Aorta (tissue), 5 donors: ENCODE measurements at regions not wholly inside any gene's neighbourhood (a gene's known extent, or its start where the extent isn't known, plus 50 kb on each side); places are given as distances from the start of the nearest gene placed in this dataset.

Experiments used
- ATAC-seq: fragments of 200-7000 bp; cut with Tn5 transposase; one replicate; pipeline ENCODE4 v1.9.1; 2022; ENCODE audit warnings: moderate library complexity; ENCODE audit not compliant: low FRiP score
- DNase-seq, 2 donors: peaks; one replicate each; pipeline ENCODE4 v3.0.0-alpha.2; 2020
- H3K27ac ChIP-seq, 2 donors: one replicate each; pipeline ENCODE4 v1.5.1; 2013; ENCODE audit warnings: low read length in 2 of 2, mild to moderate bottlenecking in 2 of 2, moderate library complexity in 2 of 2, control low read depth in 1 of 2, inconsistent platforms in 1 of 2, low read depth in 1 of 2
- H3K27me3 ChIP-seq, 2 donors: one replicate each; pipeline ENCODE4 v1.6.1; 2013; ENCODE audit warnings: control low read depth in 1 of 2, low read length in 1 of 2, mild to moderate bottlenecking in 1 of 2, moderate library complexity in 1 of 2; ENCODE audit not compliant: insufficient read depth in 2 of 2, control insufficient read depth in 1 of 2
- H3K36me3 ChIP-seq, 2 donors: one replicate each; pipeline ENCODE4 v1.6.1; 2013; ENCODE audit warnings: control low read depth in 1 of 2, low read length in 1 of 2, mild to moderate bottlenecking in 1 of 2; ENCODE audit not compliant: insufficient read depth in 2 of 2, control insufficient read depth in 1 of 2
- H3K4me1 ChIP-seq, 2 donors: one replicate each; pipeline ENCODE4 v1.6.1; 2013; ENCODE audit warnings: low read length in 2 of 2, control low read depth in 1 of 2, mild to moderate bottlenecking in 1 of 2, moderate library complexity in 1 of 2; ENCODE audit not compliant: insufficient read depth in 2 of 2, control insufficient read depth in 1 of 2
- H3K4me3 ChIP-seq, 2 donors: one replicate each; pipeline ENCODE4 v1.5.1; 2013; ENCODE audit warnings: low read length in 2 of 2, control low read depth in 1 of 2, mild to moderate bottlenecking in 1 of 2
- H3K9me3 ChIP-seq: one replicate; pipeline ENCODE4 v1.6.1; 2013; ENCODE audit warnings: mild to moderate bottlenecking, low read length; ENCODE audit not compliant: control insufficient read depth
- WGBS, 2 donors: extraction: QIAGEN DNeasy Blood & Tissue Kit; methylation state at CpG; one replicate each; pipeline ENCODE4 v1.1.7; 2013; 5-methylcytosine and 5-hydroxymethylcytosine counted together
- intact Hi-C, 2 donors: fragments of 100-400 bp; cut with DNase I; formaldehyde crosslinking; loops; one replicate each; pipeline versions ENCODE4 v1.14.2 to v1.15.0; 2022
- donor health status: healthy with polysubstance abuse.
- donor health status: Bipolar disorder and iron deficiency.
- donor health status: DM: no; HTN: no; CAD: no.
- donor health status: DM: no; HTN: no; CAD: no.
- donor health status: DM: yes; HTN: yes; CAD: no.

DNA sequence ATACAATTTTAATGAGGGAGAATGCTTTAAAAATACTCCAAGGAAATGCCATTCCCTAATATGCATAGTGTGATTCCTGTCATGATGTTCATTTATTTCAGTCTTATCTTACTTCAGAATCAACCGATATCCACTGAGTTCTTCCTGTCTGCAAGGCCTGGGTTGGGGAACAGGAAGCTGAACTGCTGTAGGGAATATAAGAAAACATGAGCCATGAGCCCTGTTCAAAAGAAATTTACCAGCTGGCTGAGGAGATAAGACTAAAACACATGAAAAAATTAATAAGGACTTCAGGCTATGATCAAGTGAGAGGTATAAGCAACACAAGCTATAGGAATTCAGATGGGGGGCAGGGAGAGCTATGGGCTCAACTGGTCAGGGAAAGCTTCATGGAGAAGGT, 184.7 kb downstream of the PLPP4 start:
- ATAC-seq, result no peak
- H3K4me1 ChIP-seq, result no peaks in the 10 kb centered on the region
- intact Hi-C loops, result no loop called here
- 8% methylated on average over 1 of the region's 1 CpG for WGBS, 2 donors
- H3K27me3 ChIP-seq, result no peaks in the 10 kb centered on the region
- no peak overlapping the region for H3K27ac ChIP-seq
- no peak overlapping the region for H3K4me3 ChIP-seq
- H3K9me3 ChIP-seq, result no peaks in the 10 kb centered on the region
- no peaks in the 10 kb centered on the region for H3K36me3 ChIP-seq
- DNase-seq, result no peak

DNA sequence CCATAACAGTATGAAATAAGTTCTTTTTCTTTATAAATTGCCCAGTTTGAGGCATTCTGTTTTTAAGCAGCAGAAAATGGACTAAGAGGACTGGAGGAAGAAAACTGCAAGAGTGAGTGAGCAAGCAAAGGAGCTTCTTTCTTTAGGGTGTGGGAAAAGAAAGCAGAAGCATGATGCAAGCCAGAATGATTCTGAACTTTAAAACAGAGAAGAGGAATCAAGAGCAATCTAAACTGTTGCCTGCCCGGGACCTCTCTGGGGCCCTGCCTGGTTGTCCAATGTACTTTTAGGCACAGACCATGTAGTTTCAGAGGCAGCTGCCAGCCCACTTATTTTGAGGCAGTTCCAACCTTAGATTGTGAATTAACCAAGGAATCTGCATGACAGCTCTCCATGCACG, 186.3 kb downstream of the PLPP4 start:
- H3K27ac ChIP-seq, result no peak overlapping the region
- no peak for DNase-seq
- WGBS, 2 donors, result 31 to 39% methylated on average over 2 of the region's 2 CpGs
- no peaks in the 10 kb centered on the region for H3K36me3 ChIP-seq
- intact Hi-C loops, result no loop called here
- no peaks in the 10 kb centered on the region for H3K9me3 ChIP-seq
- no peak overlapping the region for H3K4me3 ChIP-seq
- H3K27me3 ChIP-seq, result no peaks in the 10 kb centered on the region
- no peaks in the 10 kb centered on the region for H3K4me1 ChIP-seq
- ATAC-seq, result no peak

DNA sequence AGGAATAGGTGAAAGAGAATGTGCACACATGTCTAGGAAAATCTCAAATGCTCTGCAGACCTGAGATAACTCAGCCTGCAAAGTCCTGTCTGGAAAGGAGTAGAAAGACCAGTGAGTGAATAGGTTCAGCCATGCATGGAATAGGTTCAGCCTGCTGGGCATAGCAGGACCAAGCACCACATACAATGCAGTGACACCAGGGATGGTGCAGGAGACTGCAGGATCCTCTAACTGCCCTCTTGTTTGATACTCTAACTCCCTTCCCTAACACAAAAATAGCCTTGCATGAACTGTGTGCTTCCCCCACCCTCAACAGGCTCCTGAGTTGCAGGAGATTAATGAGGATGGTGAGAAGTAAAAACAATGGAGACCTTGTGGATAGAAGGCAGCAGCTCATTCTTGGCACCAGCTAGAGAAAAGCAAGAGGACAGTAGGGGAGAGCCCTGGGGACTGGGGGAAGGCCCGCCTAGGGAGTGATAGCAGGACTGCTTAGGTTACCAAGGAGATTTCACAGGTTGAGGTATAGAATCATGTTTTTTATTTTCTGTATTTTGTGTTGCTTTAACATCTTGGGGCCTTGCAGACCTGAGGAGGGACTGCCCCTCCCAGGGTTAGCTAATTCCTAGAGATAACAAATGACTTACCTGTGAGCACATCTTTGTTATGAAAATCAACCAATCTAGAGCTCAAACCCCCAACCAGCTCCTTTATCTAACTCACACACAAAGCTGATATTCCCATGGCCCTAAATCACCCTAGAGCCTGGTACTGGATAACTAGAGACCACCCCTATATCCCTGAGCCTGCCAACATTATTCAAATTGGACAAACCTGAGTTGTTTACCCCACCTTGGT, 187.8 kb downstream of the PLPP4 start:
- no peaks in the 10 kb centered on the region for H3K27me3 ChIP-seq
- H3K36me3 ChIP-seq, result no peaks in the 10 kb centered on the region
- DNase-seq (no peak), ATAC-seq (no peak)
- no peaks in the 10 kb centered on the region for H3K4me1 ChIP-seq
- WGBS, 2 donors, result 9 to 10% methylated on average over 1 of the region's 1 CpG
- peaks cover 2% of the 10 kb centered on the region for H3K9me3 ChIP-seq
- intact Hi-C loops, result no loop called here
- no peak overlapping the region for H3K27ac ChIP-seq
- H3K4me3 ChIP-seq, result no peak overlapping the region

DNA sequence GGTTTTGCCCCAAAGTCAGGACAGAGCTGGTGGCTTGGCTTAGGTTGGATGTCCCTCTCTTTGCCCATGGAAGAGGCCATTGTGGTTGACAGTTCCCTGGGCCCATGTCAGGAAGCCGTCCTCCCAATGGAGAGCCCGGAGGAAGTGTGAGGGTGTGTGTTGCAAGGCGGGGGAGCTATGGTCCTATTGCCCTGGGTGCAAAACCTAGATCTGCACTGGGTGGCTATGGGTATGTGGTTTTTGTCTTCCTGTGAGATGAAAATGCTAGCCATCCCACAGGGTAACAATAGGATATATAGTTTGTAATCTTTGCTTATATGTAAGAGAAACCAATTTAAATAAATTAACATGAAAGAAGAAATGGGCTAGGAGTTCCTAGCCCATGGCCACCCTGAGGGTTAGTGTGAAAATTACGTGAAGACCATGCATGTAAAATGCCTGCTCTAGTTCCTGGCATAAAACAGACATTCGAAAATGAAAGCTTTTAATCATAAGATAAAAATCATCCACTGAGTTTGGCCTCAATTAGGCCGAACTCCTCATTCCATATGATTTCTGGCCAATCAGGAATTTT, 189.2 kb downstream of the PLPP4 start:
- ATAC-seq (no peak), DNase-seq (no peak)
- intact Hi-C loops, result no loop called here
- 69% methylated on average over 6 of the region's 6 CpGs for WGBS, 2 donors
- Histone ChIP-seq H3K27ac (no peak overlapping the region), H3K4me1 (no peaks in the 10 kb centered on the region), H3K27me3 (no peaks in the 10 kb centered on the region), H3K4me3 (no peak overlapping the region), H3K36me3 (no peaks in the 10 kb centered on the region), H3K9me3 (peaks cover 2% of the 10 kb centered on the region)

DNA sequence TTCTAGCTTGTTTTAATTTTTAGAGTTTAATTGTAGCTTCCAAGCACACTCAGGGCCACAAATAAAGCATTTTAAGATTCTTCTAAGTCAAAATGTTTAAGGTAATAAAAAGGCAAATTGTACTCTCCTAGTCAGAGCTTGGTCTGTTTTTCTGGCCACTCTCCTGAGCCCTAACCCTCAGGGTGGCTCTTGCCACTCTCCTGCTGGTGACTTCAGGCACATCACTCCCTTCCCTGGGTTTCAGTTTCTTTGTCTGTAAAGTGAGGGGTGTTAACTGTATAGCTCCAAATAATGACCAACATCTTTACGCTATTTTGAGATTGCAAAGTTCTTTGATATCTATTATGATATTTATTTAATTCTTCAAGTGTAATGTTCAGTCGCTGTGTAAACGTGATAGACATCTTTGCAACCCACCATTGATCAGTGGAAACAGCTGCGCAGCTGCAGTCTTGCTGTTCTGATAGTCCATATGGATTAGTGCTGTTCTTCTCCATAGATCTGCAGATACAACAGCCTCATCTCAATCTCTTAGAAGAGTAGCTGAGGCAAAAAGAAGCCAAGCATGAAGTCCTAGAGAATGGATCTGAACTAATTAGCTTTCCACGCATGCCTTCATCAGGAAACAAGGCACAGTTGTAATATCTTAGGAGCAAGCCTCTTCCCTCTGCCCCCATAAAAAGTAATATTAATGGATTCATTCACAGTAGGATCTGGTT, 189.9 kb downstream of the PLPP4 start:
- Histone ChIP-seq H3K4me1 (no peaks in the 10 kb centered on the region), H3K27me3 (no peaks in the 10 kb centered on the region), H3K27ac (no peak overlapping the region), H3K36me3 (no peaks in the 10 kb centered on the region), H3K9me3 (peaks cover 4% of the 10 kb centered on the region), H3K4me3 (no peak overlapping the region)
- intact Hi-C loops, result no loop called here
- DNase-seq (no peak), ATAC-seq (no peak)
- WGBS, 2 donors, result 88 to 92% methylated on average over 5 of the region's 5 CpGs

DNA sequence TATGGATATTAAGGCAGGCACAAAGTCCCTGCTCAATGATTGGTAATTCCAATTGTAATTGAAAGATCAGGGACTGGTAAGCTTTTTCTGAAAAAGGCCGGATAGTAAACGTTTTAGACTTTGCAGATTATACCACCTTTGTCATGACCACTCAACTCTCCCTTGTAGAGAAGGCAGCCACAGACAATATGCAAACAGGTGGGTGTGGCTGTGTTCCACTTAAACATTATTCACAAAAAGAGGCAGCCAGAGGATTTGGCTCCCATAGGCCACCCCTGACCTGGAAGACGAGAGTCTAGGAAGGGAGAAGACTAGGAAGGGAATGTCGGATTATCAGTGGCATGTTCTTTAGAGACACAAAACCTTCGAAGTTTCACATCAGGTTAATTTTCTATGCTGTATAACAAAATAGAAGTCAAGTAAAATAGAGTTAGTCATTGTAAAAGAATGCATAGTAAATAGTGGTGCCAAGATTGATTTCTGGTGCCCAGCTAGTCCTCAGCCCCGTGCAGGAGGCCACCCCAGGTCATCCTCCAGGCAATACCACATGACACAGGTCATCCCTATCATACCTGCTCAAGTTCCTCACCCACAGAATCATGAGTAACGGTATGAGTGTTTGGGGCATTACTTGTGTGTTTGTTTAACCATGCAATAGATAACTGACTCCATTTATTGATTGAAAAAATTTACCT, 193.8 kb downstream of the PLPP4 start:
- 65 to 68% methylated on average over 7 of the region's 7 CpGs for WGBS, 2 donors
- H3K9me3 ChIP-seq, result peaks cover 4% of the 10 kb centered on the region
- no peaks in the 10 kb centered on the region for H3K4me1 ChIP-seq
- ATAC-seq, result no peak
- intact Hi-C loops, result no loop called here
- DNase-seq, result no peak
- no peak overlapping the region for H3K4me3 ChIP-seq
- H3K36me3 ChIP-seq, result no peaks in the 10 kb centered on the region
- no peaks in the 10 kb centered on the region for H3K27me3 ChIP-seq
- H3K27ac ChIP-seq, result no peak overlapping the region

DNA sequence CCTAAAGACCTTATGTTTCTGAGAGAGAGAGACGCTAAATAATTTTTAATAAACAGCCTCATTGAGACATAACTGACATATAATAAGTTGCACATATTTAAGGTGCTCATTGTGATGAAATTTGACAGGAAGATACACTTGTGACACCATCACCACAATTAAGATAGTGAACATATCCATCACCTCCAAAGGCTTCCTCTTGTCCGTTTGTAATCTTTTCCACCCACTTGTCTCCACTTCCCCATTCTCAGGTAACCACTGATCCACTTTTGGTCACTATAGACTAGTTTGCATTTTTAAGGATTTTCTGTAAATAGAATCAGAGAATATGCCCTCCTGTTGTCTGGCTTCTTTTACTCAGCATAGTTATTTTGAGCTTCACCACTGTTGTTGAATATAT, 195.1 kb upstream of the WDR11 start:
- H3K27ac ChIP-seq, result no peak overlapping the region
- H3K9me3 ChIP-seq, result peaks cover 1% of the 10 kb centered on the region
- intact Hi-C loops, result no loop called here
- ATAC-seq, result no peak
- no peaks in the 10 kb centered on the region for H3K36me3 ChIP-seq
- WGBS, 2 donors, result 76 to 85% methylated on average over 2 of the region's 2 CpGs
- no peaks in the 10 kb centered on the region for H3K27me3 ChIP-seq
- no peak for DNase-seq
- H3K4me3 ChIP-seq, result no peak overlapping the region
- H3K4me1 ChIP-seq, result no peaks in the 10 kb centered on the region

DNA sequence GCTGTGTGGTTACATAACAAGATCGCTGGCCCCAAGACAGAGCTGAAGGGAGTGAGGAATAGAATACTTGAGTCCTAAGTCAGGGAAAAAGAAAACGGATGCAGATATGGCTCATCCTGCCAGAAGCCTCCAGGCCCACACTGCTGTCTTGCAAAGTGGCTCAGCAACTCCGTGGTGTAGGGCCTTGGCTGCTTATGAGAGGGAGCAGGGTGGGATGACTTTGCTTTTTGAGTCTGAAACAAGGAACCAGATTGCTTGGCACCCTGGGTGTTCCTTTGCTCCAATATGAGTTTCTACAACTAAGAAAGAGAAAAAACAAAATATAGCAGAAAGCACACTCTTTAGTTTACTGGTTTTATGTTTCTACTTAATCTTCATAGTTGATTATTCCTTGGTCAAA, 193.8 kb upstream of the WDR11 start:
- intact Hi-C loops, result no loop called here
- Histone ChIP-seq H3K27me3 (no peaks in the 10 kb centered on the region), H3K36me3 (no peaks in the 10 kb centered on the region), H3K4me3 (no peak overlapping the region), H3K9me3 (no peaks in the 10 kb centered on the region), H3K4me1 (no peaks in the 10 kb centered on the region), H3K27ac (no peak overlapping the region)
- no peak for DNase-seq
- 53 to 58% methylated on average over 3 of the region's 3 CpGs for WGBS, 2 donors
- ATAC-seq, result no peak
